ENCODE measurements at regions not wholly inside any gene's neighbourhood (a gene's known extent, or its start where the extent isn't known, plus 50 kb on each side); places are given as distances from the start of the nearest gene placed in this dataset.

- Histone ChIP-seq H3K27ac (no peak overlapping the region), H3K4me3 (no peak overlapping the region), H3K27me3 (no peaks in the 10 kb centered on the region), H3K9me3 (no peaks in the 10 kb centered on the region), H3K36me3 (no peaks in the 10 kb centered on the region), H3K4me1 (no peaks in the 10 kb centered on the region)
- TF ChIP-seq, protein P1, sequence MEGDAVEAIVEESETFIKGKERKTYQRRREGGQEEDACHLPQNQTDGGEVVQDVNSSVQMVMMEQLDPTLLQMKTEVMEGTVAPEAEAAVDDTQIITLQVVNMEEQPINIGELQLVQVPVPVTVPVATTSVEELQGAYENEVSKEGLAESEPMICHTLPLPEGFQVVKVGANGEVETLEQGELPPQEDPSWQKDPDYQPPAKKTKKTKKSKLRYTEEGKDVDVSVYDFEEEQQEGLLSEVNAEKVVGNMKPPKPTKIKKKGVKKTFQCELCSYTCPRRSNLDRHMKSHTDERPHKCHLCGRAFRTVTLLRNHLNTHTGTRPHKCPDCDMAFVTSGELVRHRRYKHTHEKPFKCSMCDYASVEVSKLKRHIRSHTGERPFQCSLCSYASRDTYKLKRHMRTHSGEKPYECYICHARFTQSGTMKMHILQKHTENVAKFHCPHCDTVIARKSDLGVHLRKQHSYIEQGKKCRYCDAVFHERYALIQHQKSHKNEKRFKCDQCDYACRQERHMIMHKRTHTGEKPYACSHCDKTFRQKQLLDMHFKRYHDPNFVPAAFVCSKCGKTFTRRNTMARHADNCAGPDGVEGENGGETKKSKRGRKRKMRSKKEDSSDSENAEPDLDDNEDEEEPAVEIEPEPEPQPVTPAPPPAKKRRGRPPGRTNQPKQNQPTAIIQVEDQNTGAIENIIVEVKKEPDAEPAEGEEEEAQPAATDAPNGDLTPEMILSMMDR (IDR thresholded peaks at IDR 0.05) = no peak
- DNase-seq = no peak
- intact Hi-C loops (cut with DNase I; ENCODE audit: low total_unique reads) = no loop called here
Observed at GRCh38 chr17:63262751-63263476, 183.2 kb downstream of the CYB561 start.

GRCh38 chr17:63265526-63265925, 180.6 kb downstream of the CYB561 start:
- no peak overlapping the region for H3K27ac ChIP-seq
- intact Hi-C loops (cut with DNase I; ENCODE audit: low total_unique reads) = no loop called here
- TF ChIP-seq, protein P1 (IDR thresholded peaks at IDR 0.05) = no peak

GRCh38 chr17:63267846-63268245, 178.3 kb downstream of the CYB561 start:
- no peak overlapping the region for H3K4me3 ChIP-seq

More at GRCh38 chr17:63265526-63265925, 180.6 kb downstream of the CYB561 start:
- Histone ChIP-seq H3K4me3 (no peak overlapping the region), H3K4me1 (no peaks in the 10 kb centered on the region), H3K27me3 (no peaks in the 10 kb centered on the region), H3K9me3 (no peaks in the 10 kb centered on the region), H3K36me3 (no peaks in the 10 kb centered on the region)
- DNase-seq = no peak

GRCh38 chr17:63268827-63269226, 177.3 kb downstream of the CYB561 start:
- intact Hi-C loops (cut with DNase I; ENCODE audit: low total_unique reads) = no loop called here
- TF ChIP-seq, protein P1 (IDR thresholded peaks at IDR 0.05) = no peak

More at GRCh38 chr17:63267846-63268245, 178.3 kb downstream of the CYB561 start:
- intact Hi-C loops (cut with DNase I; ENCODE audit: low total_unique reads) = no loop called here
- TF ChIP-seq, protein P1 (IDR thresholded peaks at IDR 0.05) = no peak
- Histone ChIP-seq H3K27me3 (no peaks in the 10 kb centered on the region), H3K9me3 (no peaks in the 10 kb centered on the region), H3K4me1 (no peaks in the 10 kb centered on the region), H3K27ac (no peak overlapping the region), H3K36me3 (no peaks in the 10 kb centered on the region)
- DNase-seq = no peak

GRCh38 chr17:63270610-63271009, 175.5 kb downstream of the CYB561 start:
- intact Hi-C loops (cut with DNase I; ENCODE audit: low total_unique reads) = no loop called here
- no peak overlapping the region for H3K27ac ChIP-seq
- no peak for DNase-seq
- H3K4me1 ChIP-seq = peaks cover 0 to 11% (median 0%) of the 10 kb centered on the region in 4 donors
- no peak overlapping the region for H3K4me3 ChIP-seq
- no peaks in the 10 kb centered on the region for H3K9me3 ChIP-seq
- no peaks in the 10 kb centered on the region for H3K27me3 ChIP-seq
- no peaks in the 10 kb centered on the region for H3K36me3 ChIP-seq
- TF ChIP-seq, protein P1 (IDR thresholded peaks at IDR 0.05) = no peak

More at GRCh38 chr17:63268827-63269226, 177.3 kb downstream of the CYB561 start:
- peaks cover 0 to 4% (median 0%) of the 10 kb centered on the region in 4 donors for H3K4me1 ChIP-seq
- no peak overlapping the region for H3K4me3 ChIP-seq
- H3K9me3 ChIP-seq = no peaks in the 10 kb centered on the region
- no peaks in the 10 kb centered on the region for H3K27me3 ChIP-seq
- no peak for DNase-seq
- no peak overlapping the region for H3K27ac ChIP-seq
- H3K36me3 ChIP-seq = no peaks in the 10 kb centered on the region

Measured in tibial artery (tissue), 4 donors.